Lung (tissue), 11 donors: ENCODE measurements at regions not wholly inside any gene's neighbourhood (a gene's known extent, or its start where the extent isn't known, plus 50 kb on each side); places are given as distances from the start of the nearest gene placed in this dataset.

Experiments
- ATAC-seq: fragments of 200-7000 bp; cut with Tn5 transposase; one replicate; pipeline ENCODE4 v1.9.1; 2020; ENCODE audit warnings: moderate number of reproducible peaks; ENCODE audit not compliant: insufficient read depth, low FRiP score
- DNase-seq, 3 donors: peaks; one replicate each; pipeline ENCODE4 v3.0.0-alpha.2; 2013 to 2017
- H3K27ac ChIP-seq, 2 donors: one replicate each; pipeline ENCODE4 v1.5.1; 2013; ENCODE audit warnings: mild to moderate bottlenecking in 2 of 2, moderate library complexity in 2 of 2, control low read depth in 1 of 2, inconsistent platforms in 1 of 2, low read depth in 1 of 2, low read length in 1 of 2
- H3K27me3 ChIP-seq, 3 donors: one replicate each; pipeline ENCODE4 v1.5.1; 2013; ENCODE audit warnings: low read length in 2 of 3; ENCODE audit not compliant: control insufficient read depth in 3 of 3, insufficient read depth in 3 of 3
- H3K36me3 ChIP-seq, 4 donors: one replicate each; pipeline ENCODE4 v1.5.1; 2013; ENCODE audit warnings: low read length in 4 of 4, mild to moderate bottlenecking in 1 of 4, moderate library complexity in 1 of 4; ENCODE audit not compliant: control insufficient read depth in 4 of 4, insufficient read depth in 4 of 4
- H3K4me1 ChIP-seq, 5 donors: one replicate each; pipeline ENCODE4 v1.5.1; 2013; ENCODE audit warnings: low read length in 5 of 5, mild to moderate bottlenecking in 2 of 5, moderate library complexity in 1 of 5; ENCODE audit not compliant: control insufficient read depth in 5 of 5, insufficient read depth in 5 of 5
- H3K4me3 ChIP-seq: one replicate; pipeline ENCODE4 v1.5.1; 2013; ENCODE audit warnings: mild to moderate bottlenecking, control low read depth, moderate library complexity
- H3K9ac ChIP-seq, 2 donors: one replicate each; pipeline ENCODE4 v1.5.1; 2013; ENCODE audit warnings: low read length in 2 of 2, control low read depth in 1 of 2; ENCODE audit not compliant: insufficient read depth in 1 of 2
- H3K9me3 ChIP-seq, 4 donors: one replicate each; pipeline ENCODE4 v1.5.1; 2013; ENCODE audit warnings: low read length in 3 of 4, mild to moderate bottlenecking in 1 of 4, moderate library complexity in 1 of 4; ENCODE audit not compliant: control insufficient read depth in 4 of 4, insufficient read depth in 3 of 4
- WGBS, 2 donors: extraction: QIAGEN DNeasy Blood & Tissue Kit; methylation state at CpG; one replicate each; pipeline ENCODE4 v1.1.7; 2013; 5-methylcytosine and 5-hydroxymethylcytosine counted together
- TF ChIP-seq, protein P1 (sequence below): IDR thresholded peaks from 2 replicates; pipeline ENCODE4 v1.5.1; 2012; ENCODE audit warnings: mild to moderate bottlenecking; ENCODE audit errors: control extremely low read depth, extremely low read depth
- donor health status: control.
- donor health status: control.
- donor health status: Bipolar disorder and iron deficiency.
- donor health status: healthy.
- donor health status: DM: yes; HTN: yes; CAD: no.

DNA sequence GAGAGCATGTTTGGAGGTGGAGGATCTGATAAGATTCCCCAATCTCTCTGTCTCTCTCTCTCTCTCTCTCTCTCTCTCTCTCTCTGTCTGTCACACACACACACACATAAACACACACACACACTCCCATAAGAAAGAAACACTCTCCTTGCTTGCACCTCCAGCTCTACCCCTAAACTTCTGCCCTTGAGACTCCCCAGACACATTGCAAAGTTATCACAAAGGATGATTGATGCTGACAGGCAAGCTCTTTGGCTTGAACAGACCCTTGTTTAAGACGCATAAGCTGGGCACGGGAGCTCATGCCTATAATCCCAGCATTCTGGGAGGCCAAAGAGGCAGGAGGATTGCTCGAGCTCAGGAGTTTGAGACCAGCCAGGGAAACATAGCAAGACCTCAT lies 78.2 kb downstream of the NAV1 start:
- 89 to 96% methylated on average over 3 of the region's 3 CpGs for WGBS, 2 donors
- ATAC-seq, result no peak
- no peak for DNase-seq

DNA sequence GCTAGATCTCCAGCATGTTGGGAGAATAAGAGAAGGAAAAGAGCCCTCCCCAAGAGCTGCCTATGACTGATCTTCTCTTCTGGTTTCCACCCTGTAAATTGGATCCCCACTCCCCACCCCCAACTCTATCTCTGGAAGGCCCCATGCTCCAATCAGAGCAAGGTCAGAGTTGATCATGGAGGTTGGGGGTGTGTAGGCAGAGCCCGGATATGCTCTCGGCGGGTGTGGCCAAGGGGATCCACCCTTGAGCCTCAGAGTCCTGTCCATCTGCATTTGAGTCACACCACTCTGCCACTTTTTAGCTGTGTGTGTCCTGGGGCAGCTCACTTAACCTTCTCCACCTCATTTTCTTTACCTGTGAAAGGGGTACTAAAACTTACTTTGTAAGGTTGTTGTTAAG lies 79.5 kb downstream of the NAV1 start:
- Histone ChIP-seq H3K27me3 (no peaks in the 10 kb centered on the region), H3K27ac (no peak overlapping the region), H3K36me3 (peaks cover 0 to 1% (median 0%) of the 10 kb centered on the region in 4 donors), H3K9ac (no peak overlapping the region), H3K9me3 (no peaks in the 10 kb centered on the region), H3K4me1 (peaks cover 0 to 7% (median 2%) of the 10 kb centered on the region in 5 donors), H3K4me3 (no peak overlapping the region)
- ATAC-seq (no peak), DNase-seq (no peak)
- TF ChIP-seq, protein P1, sequence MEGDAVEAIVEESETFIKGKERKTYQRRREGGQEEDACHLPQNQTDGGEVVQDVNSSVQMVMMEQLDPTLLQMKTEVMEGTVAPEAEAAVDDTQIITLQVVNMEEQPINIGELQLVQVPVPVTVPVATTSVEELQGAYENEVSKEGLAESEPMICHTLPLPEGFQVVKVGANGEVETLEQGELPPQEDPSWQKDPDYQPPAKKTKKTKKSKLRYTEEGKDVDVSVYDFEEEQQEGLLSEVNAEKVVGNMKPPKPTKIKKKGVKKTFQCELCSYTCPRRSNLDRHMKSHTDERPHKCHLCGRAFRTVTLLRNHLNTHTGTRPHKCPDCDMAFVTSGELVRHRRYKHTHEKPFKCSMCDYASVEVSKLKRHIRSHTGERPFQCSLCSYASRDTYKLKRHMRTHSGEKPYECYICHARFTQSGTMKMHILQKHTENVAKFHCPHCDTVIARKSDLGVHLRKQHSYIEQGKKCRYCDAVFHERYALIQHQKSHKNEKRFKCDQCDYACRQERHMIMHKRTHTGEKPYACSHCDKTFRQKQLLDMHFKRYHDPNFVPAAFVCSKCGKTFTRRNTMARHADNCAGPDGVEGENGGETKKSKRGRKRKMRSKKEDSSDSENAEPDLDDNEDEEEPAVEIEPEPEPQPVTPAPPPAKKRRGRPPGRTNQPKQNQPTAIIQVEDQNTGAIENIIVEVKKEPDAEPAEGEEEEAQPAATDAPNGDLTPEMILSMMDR, result no peak
- 94 to 98% methylated on average over 3 of the region's 3 CpGs for WGBS, 2 donors

More for the DNA sequence above, 78.2 kb downstream of the NAV1 start:
- Histone ChIP-seq H3K27me3 (no peaks in the 10 kb centered on the region), H3K27ac (no peak overlapping the region), H3K36me3 (no peaks in the 10 kb centered on the region), H3K9ac (no peak overlapping the region), H3K9me3 (no peaks in the 10 kb centered on the region), H3K4me1 (peaks cover 0 to 7% (median 2%) of the 10 kb centered on the region in 5 donors), H3K4me3 (no peak overlapping the region)
- TF ChIP-seq, protein P1, result no peak

DNA sequence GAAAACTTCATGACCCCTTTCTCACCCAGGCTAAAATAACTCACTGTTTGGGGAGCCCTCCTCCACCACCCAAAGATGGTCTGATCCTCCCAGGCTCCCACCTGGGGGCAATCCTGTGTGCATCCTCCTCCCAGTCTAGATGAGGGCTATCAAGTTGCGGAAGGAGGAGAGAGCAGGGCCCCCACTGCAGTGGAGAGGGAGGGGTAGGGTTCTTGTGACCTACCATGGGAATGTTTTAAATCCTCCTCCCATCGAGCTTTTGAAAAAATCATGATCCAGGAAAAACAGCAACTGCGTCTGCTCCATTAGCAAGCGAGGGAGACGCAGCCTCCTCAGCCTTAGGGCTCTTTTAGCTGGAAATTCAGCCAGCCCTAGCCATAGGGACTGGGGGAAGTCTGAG lies 80.0 kb downstream of the NAV1 start:
- H3K27ac ChIP-seq, result no peak overlapping the region
- no peaks in the 10 kb centered on the region for H3K9me3 ChIP-seq
- H3K4me1 ChIP-seq, result peaks cover 0 to 7% (median 2%) of the 10 kb centered on the region in 5 donors
- WGBS, 2 donors, result 90 to 96% methylated on average over 5 of the region's 5 CpGs
- TF ChIP-seq, protein P1, result no peak
- H3K4me3 ChIP-seq, result no peak overlapping the region
- DNase-seq, result no peak
- no peaks in the 10 kb centered on the region for H3K27me3 ChIP-seq
- H3K9ac ChIP-seq, result no peak overlapping the region
- no peak for ATAC-seq
- H3K36me3 ChIP-seq, result peaks cover 0 to 4% (median 0%) of the 10 kb centered on the region in 4 donors

DNA sequence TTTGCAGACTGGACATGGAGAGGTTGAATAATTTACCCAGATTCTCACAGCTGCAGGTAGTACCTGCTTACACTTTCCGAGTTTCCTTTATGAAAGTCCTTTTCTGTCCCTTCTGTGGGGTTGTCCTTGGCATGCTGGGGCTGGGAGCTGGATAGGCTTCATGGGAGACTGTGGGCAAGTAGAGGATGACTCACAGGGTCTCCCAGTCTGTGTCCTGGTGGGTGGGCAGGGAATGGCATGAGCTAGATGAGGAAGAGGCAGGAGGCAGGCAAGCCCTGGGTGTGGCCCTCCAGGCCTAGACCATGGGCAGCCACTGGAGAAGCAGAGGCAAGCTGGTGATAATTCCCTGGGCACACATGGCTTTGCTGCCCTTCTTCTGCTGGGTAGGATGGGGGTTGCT lies 80.6 kb downstream of the NAV1 start:
- no peaks in the 10 kb centered on the region for H3K9me3 ChIP-seq
- TF ChIP-seq, protein P1, result no peak
- WGBS, 2 donors, result 96 to 100% methylated on average over 1 of the region's 1 CpG
- peaks cover 0 to 4% (median 0%) of the 10 kb centered on the region in 5 donors for H3K4me1 ChIP-seq
- peaks cover 0 to 4% (median 0%) of the 10 kb centered on the region in 4 donors for H3K36me3 ChIP-seq
- ATAC-seq, result no peak
- H3K4me3 ChIP-seq, result no peak overlapping the region
- no peaks in the 10 kb centered on the region for H3K27me3 ChIP-seq
- H3K27ac ChIP-seq, result no peak overlapping the region
- no peak overlapping the region for H3K9ac ChIP-seq
- DNase-seq, result no peak
